Adrenal gland (tissue), 5 donors: ENCODE measurements at regions not wholly inside any gene's neighbourhood (a gene's known extent, or its start where the extent isn't known, plus 50 kb on each side); places are given as distances from the start of the nearest gene placed in this dataset.

Source experiments
- POLR2A ChIP-seq, 2 donors: fragments of 450-650 bp; IDR thresholded peaks; one replicate each; pipeline ENCODE4 v1.6.1; 2017; ENCODE audit warnings: antibody characterized with exemption in 2 of 2, mild to moderate bottlenecking in 2 of 2, moderate library complexity in 1 of 2
- TF ChIP-seq, protein P1 (sequence below), 6 experiments: fragments of 450-650 bp in 4 of 6; fragments of 200-600 bp in 2 of 6; sonication (generic) in 1 of 6; IDR thresholded peaks; 1 replicate in 5 of 6; 2 replicates in 1 of 6; pipeline versions ENCODE4 v1.5.1 to v1.8.0; 2016 to 2021; ENCODE audit warnings: antibody characterized with exemption in 6 of 6, mild to moderate bottlenecking in 2 of 6, moderate library complexity in 1 of 6
- donor health status: DM: no; HTN: no; CAD: no.

DNA sequence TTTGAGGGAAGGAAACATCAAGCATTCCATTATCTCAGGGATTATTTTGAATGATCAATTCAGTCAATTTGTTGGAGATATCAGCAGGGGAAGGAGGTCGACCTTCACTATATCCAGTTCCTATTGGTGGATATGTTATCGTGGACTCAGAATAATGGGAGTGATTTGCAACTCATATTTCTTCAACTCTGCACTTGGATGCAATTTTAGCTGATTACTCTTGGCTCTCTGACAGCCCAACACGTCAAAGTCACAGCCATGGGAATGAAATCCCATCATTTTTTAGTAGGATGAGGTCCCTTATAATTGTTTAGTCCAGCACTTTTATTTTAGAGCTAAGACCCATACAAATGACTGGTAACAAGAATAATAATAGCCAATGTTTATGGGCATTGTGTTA, 371.8 kb upstream of the RPS23 start:
- TF ChIP-seq, protein P1, sequence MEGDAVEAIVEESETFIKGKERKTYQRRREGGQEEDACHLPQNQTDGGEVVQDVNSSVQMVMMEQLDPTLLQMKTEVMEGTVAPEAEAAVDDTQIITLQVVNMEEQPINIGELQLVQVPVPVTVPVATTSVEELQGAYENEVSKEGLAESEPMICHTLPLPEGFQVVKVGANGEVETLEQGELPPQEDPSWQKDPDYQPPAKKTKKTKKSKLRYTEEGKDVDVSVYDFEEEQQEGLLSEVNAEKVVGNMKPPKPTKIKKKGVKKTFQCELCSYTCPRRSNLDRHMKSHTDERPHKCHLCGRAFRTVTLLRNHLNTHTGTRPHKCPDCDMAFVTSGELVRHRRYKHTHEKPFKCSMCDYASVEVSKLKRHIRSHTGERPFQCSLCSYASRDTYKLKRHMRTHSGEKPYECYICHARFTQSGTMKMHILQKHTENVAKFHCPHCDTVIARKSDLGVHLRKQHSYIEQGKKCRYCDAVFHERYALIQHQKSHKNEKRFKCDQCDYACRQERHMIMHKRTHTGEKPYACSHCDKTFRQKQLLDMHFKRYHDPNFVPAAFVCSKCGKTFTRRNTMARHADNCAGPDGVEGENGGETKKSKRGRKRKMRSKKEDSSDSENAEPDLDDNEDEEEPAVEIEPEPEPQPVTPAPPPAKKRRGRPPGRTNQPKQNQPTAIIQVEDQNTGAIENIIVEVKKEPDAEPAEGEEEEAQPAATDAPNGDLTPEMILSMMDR (IDR thresholded peaks at IDR 0.05): no peak
- no peak for TF ChIP-seq POLR2A (IDR thresholded peaks at IDR 0.05)
